BLaER1 treated with 17β-estradiol and CSF1 and Interleukin-3, amounts not matched to agents 10 nM and 100 nM (cell line): ENCODE measurements at regions not wholly inside any gene's neighbourhood (a gene's known extent, or its start where the extent isn't known, plus 50 kb on each side); places are given as distances from the start of the nearest gene placed in this dataset.

Source experiments
- H3K27ac ChIP-seq, 11 experiments: shearing (Covaris generic); formaldehyde crosslinking; 2 replicates each; pipeline ENCODE4 v1.8.1; 2022
- H3K27me3 ChIP-seq, 11 experiments: shearing (Covaris generic); formaldehyde crosslinking; 2 replicates each; pipeline ENCODE4 v1.8.1; 2022
- H3K36me3 ChIP-seq, 11 experiments: shearing (Covaris generic); formaldehyde crosslinking; 2 replicates each; pipeline ENCODE4 v1.8.1; 2022
- H3K4me1 ChIP-seq, 10 experiments: shearing (Covaris generic); formaldehyde crosslinking; 2 replicates each; pipeline ENCODE4 v1.8.1; 2022
- H3K4me2 ChIP-seq, 11 experiments: shearing (Covaris generic); formaldehyde crosslinking; 2 replicates each; pipeline ENCODE4 v1.8.1; 2022
- H3K4me3 ChIP-seq, 10 experiments: shearing (Covaris generic); formaldehyde crosslinking; 2 replicates each; pipeline ENCODE4 v1.8.1; 2022
- H3K9ac ChIP-seq, 11 experiments: shearing (Covaris generic); formaldehyde crosslinking; 2 replicates each; pipeline ENCODE4 v1.8.1; 2022
- H3K9me3 ChIP-seq, 11 experiments: shearing (Covaris generic); formaldehyde crosslinking; replicated peaks in 1 of 11; 2 replicates each; pipeline ENCODE4 v1.8.1; 2022
- H4K20me1 ChIP-seq, 11 experiments: shearing (Covaris generic); formaldehyde crosslinking; 2 replicates each; pipeline ENCODE4 v1.8.1; 2022
- Cebpa-rat ChIP-seq, 11 experiments: shearing (Covaris generic); IDR thresholded peaks; 2 replicates each; pipeline ENCODE4 v1.8.1; 2022

DNA sequence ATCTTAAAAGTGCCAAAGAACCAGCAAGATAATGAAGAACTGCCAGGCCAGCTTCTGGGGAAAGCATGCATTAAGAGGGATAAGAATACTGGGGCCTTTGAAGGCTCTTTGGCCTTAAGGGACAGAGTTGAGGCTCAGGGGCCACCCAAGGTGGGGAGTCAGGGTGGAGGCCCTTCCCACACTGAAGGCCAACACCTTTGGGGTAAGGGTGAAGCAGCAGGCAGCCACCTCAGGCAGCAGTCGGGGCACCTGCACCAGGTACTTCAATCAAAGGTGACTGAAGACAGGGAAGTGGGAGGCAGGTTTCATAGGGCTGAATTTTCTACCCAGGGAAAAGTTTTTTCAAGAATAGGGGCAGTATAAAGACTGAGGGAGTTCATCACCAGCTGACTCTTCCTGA lies 87.7 kb upstream of the KLF13 start:
- peak overlapping the region; percentile 34 to 89 (median 63) for H3K4me2 ChIP-seq

DNA sequence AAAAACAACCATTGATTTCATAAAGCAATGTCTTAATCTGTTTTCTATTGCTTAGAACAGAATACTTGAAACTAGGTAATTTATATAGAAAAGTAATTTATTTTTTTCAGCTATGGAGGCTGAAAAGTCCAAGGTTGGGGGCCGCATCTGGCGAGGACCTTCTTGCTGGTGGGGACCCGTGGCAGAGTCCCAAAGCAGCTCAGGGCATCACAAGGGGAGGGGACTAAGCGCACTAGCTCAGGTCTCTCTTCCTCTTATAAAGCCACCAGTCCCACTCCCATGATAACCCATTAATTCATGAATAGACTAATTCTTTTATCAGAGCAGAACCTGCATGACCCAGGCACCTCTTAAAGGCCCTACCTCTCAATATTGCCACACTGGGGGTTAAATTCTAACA lies 87.2 kb upstream of the KLF13 start:
- Histone ChIP-seq H3K9ac (no peak overlapping the region), H3K4me2 (peak overlapping the region; percentile 34 to 89 (median 63)), H3K4me3 (no peak overlapping the region), H4K20me1 (no peaks in the 10 kb centered on the region), H3K36me3 (no peaks in the 10 kb centered on the region), H3K27me3 (no peaks in the 10 kb centered on the region), H3K4me1 (peaks cover 42 to 54% (median 48%) of the 10 kb centered on the region in 10 experiments), H3K9me3 (peaks cover 0 to 24% (median 16%) of the 10 kb centered on the region in 11 experiments; a peak in 14 of 22 replicates), H3K27ac (peak overlapping the region in 7 of 11 experiments; percentile 1 to 49 (median 21); a peak in 6 of 22 replicates)
- TF ChIP-seq Cebpa-rat (IDR thresholded peaks at IDR 0.05) = no peak

More for the DNA sequence above, 87.7 kb upstream of the KLF13 start:
- Histone ChIP-seq H3K4me3 (no peak overlapping the region), H3K27me3 (no peaks in the 10 kb centered on the region), H4K20me1 (no peaks in the 10 kb centered on the region), H3K27ac (peak overlapping the region in 7 of 11 experiments; percentile 8 to 49 (median 38); a peak in 10 of 22 replicates), H3K9me3 (peaks cover 0 to 24% (median 16%) of the 10 kb centered on the region in 11 experiments; a peak in 14 of 22 replicates), H3K9ac (no peak overlapping the region), H3K36me3 (no peaks in the 10 kb centered on the region), H3K4me1 (peaks cover 47 to 59% (median 53%) of the 10 kb centered on the region in 10 experiments)
- TF ChIP-seq Cebpa-rat (IDR thresholded peaks at IDR 0.05) = no peak

DNA sequence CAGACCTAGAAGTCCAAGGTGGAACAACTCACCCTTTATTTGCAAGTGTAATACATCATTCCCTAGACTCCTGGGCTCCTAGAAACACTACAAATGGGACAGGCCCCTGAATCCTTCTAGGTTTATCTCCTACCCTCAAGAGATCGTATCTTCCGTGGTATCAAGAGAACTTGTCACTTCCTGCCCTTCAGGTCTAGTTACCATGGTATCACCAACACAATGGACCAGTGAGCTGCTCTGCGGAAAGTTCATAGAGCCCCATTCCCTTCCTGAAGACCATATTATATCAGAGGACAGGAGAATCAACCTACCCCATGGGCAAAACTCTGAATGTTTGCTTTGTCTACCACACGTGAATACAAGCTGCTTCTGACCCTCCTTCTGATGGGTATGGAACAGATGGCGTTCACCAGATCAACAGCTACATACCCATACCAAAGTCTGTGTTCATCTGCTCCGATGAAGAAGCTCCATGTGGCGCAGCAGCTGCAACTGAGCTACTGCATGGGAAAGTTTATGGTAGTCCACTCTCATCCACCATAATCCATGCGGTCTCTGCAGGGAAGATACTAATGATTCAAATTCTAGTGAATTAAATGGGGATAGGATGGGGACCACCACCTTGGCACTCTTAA lies 84.6 kb upstream of the KLF13 start:
- H3K4me1 ChIP-seq = peaks cover 16 to 28% (median 22%) of the 10 kb centered on the region in 10 experiments
- no peaks in the 10 kb centered on the region for H3K36me3 ChIP-seq
- H3K4me2 ChIP-seq = no peak overlapping the region
- peaks cover 0 to 24% (median 16%) of the 10 kb centered on the region in 11 experiments; a peak in 14 of 22 replicates for H3K9me3 ChIP-seq
- no peak overlapping the region for H3K4me3 ChIP-seq
- no peaks in the 10 kb centered on the region for H4K20me1 ChIP-seq
- no peak overlapping the region for H3K27ac ChIP-seq
- no peaks in the 10 kb centered on the region for H3K27me3 ChIP-seq
- no peak for TF ChIP-seq Cebpa-rat (IDR thresholded peaks at IDR 0.05)
- H3K9ac ChIP-seq = no peak overlapping the region

DNA sequence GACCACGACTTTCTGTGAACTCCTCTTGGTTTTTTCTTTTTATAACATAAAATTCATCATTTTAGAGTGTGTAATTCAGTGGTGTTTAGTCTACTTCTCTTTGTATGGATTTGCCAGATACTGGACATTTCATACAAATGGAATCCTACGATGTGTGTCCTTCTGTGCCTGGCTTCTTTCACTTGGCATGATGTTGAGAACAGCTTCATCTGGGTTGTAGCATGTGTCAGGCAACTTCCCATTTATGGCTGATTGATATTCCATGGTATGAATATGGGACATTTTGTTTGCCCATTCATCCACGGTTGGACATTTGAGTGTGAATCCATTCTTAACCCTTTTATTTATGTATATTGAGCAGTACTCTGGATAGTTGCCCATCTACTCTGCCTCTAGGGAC lies 82.7 kb upstream of the KLF13 start:
- Histone ChIP-seq H3K4me2 (no peak overlapping the region), H3K27ac (no peak overlapping the region), H3K4me1 (peaks cover 7 to 9% (median 9%) of the 10 kb centered on the region in 10 experiments), H3K4me3 (no peak overlapping the region), H3K27me3 (no peaks in the 10 kb centered on the region), H3K9ac (no peak overlapping the region), H3K9me3 (peaks cover 0 to 24% (median 16%) of the 10 kb centered on the region in 11 experiments; a peak in 14 of 22 replicates), H3K36me3 (no peaks in the 10 kb centered on the region), H4K20me1 (no peaks in the 10 kb centered on the region)
- no peak for TF ChIP-seq Cebpa-rat (IDR thresholded peaks at IDR 0.05)

DNA sequence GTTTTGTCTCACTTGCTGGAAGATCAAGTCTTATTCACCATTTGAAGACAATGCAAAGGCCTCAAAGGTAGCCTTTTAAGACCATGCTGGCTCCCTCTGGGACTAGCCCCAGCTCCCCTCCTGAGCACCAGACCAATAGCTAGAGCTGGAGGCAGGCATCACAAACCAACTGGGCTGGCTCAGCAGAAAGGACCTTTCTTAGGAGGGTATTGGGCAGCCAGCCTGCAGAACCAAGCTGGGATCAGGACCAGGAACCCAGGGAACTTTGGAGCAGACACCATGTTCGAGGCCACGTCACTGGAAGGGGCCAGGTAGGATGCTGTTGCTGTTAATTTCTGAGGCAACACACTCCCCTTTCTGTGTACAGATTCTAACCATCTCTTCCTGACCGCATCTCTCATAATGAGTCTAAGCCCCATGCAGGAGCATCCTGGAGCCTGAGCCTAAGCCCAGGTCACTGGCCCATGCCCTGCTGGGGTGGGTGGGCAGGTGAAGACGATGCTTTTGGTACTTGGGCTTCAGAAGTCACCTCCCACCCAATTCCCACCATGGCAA lies 81.4 kb upstream of the KLF13 start:
- H3K27ac ChIP-seq = no peak overlapping the region
- H3K27me3 ChIP-seq = no peaks in the 10 kb centered on the region
- peaks cover 0 to 24% (median 16%) of the 10 kb centered on the region in 11 experiments; a peak in 14 of 22 replicates for H3K9me3 ChIP-seq

DNA sequence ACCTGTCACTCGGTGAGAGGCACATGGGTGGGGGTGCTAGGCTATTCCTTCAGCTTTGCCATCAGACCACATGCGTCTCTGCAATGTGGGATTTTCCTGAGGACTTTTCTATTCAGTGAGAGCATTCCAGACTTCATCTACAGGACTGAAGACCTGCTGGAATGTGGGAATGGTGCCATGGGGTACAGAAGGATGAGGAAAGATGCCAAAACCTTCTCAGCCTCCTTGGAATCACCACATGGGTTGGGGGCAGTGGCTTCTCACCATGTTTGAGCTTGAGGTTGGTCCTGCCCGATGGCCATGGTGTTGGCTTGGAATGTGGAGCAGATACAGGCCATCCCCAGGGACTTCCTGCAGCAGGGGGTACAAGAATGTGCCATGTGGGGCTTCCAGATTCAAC lies 80.9 kb upstream of the KLF13 start:
- H3K4me3 ChIP-seq = no peak overlapping the region
- H3K27ac ChIP-seq = no peak overlapping the region
- H3K4me2 ChIP-seq = no peak overlapping the region
- no peak overlapping the region for H3K9ac ChIP-seq
- no peaks in the 10 kb centered on the region; a peak in 2 of 20 replicates for H3K4me1 ChIP-seq
- no peaks in the 10 kb centered on the region for H3K36me3 ChIP-seq
- peaks cover 0 to 24% (median 16%) of the 10 kb centered on the region in 11 experiments; a peak in 14 of 22 replicates for H3K9me3 ChIP-seq
- no peak for TF ChIP-seq Cebpa-rat (IDR thresholded peaks at IDR 0.05)
- H3K27me3 ChIP-seq = no peaks in the 10 kb centered on the region
- H4K20me1 ChIP-seq = no peaks in the 10 kb centered on the region

More for the DNA sequence above, 81.4 kb upstream of the KLF13 start:
- H4K20me1 ChIP-seq = no peaks in the 10 kb centered on the region
- H3K4me2 ChIP-seq = no peak overlapping the region; a peak in 1 of 22 replicates
- no peak for TF ChIP-seq Cebpa-rat (IDR thresholded peaks at IDR 0.05)
- no peaks in the 10 kb centered on the region; a peak in 2 of 20 replicates for H3K4me1 ChIP-seq
- H3K4me3 ChIP-seq = no peak overlapping the region
- no peak overlapping the region for H3K9ac ChIP-seq
- no peaks in the 10 kb centered on the region for H3K36me3 ChIP-seq

DNA sequence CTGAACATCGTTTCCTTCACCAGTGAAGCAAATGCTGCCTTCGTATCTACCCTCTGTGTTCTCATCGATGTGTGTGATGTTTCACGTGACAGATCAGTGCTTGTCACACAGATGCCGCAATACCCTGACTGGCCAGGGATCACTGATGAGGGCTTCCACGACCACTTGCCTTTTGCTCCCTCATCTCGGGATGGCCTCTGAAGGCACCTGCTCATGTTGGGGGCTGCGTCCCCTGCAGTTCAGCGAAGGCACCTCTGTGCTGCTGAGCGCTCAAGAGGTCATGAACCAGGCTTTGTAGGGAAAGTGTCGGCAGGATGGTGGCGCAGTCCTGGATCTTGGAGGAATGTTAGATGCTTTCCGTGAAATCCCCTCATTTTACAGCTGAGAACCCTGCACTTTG lies 79.2 kb upstream of the KLF13 start:
- Histone ChIP-seq H3K36me3 (no peaks in the 10 kb centered on the region), H3K27me3 (no peaks in the 10 kb centered on the region), H4K20me1 (no peaks in the 10 kb centered on the region), H3K4me3 (no peak overlapping the region), H3K4me2 (no peak overlapping the region), H3K27ac (no peak overlapping the region), H3K4me1 (no peaks in the 10 kb centered on the region; a peak in 2 of 20 replicates), H3K9me3 (peaks cover 0 to 13% (median 5%) of the 10 kb centered on the region in 11 experiments; a peak in 6 of 22 replicates), H3K9ac (no peak overlapping the region)
- TF ChIP-seq Cebpa-rat (IDR thresholded peaks at IDR 0.05) = no peak

DNA sequence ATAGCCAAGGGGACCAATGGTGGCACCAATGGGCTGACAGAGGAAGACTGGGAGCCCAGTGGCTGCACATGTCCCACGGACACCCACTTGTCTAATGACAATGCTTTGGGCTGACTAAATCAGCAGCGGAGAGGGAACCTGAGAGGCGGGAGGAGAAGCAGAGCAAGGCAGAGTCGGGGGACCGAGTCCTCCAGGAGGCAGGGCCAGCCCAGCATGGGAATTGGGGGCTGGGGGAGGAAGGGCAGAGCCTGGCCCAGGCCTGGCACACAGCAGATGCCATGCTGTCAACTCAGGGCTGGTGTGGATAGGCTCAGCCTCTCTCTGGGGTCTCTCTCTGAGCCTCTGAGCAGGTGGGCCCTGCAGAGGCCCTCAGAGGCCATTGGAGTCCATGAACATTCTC lies 78.4 kb upstream of the KLF13 start:
- H3K27ac ChIP-seq = 0 out of 22 replicates have a peak overlapping the region, but pooled peaks of 1 of the 11 experiments have one; percentile 27
- H3K4me3 ChIP-seq = no peak overlapping the region
- no peak for TF ChIP-seq Cebpa-rat (IDR thresholded peaks at IDR 0.05)
- no peaks in the 10 kb centered on the region for H3K36me3 ChIP-seq
- H3K4me1 ChIP-seq = no peaks in the 10 kb centered on the region; a peak in 2 of 20 replicates
- H3K9ac ChIP-seq = no peak overlapping the region
- no peaks in the 10 kb centered on the region for H4K20me1 ChIP-seq
- no peaks in the 10 kb centered on the region for H3K27me3 ChIP-seq
- no peak overlapping the region; a peak in 1 of 22 replicates for H3K4me2 ChIP-seq
- H3K9me3 ChIP-seq = peaks cover 0 to 10% (median under 1%) of the 10 kb centered on the region in 11 experiments; a peak in 4 of 22 replicates

DNA sequence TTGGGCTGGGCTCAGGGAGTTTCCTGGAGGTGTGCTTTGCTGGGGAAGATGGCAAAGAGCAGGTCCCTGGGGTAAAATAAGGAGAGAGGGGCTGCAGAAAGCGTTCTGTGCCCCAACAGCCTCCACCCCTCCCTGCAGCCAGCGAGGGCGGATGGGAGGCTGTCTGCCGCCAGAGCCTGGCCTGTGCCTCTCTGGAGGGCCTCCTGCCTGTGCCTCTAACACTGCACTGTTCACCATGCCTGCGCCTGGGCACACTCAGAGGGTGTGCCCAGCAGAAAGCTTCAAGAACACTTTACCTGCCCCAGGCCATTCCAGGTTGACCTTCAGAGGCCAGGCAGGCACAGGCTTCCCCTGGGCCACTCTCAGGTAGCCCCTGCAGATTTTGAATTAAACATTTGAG lies 77.7 kb upstream of the KLF13 start:
- Histone ChIP-seq H3K27ac (no peak overlapping the region), H3K36me3 (no peaks in the 10 kb centered on the region), H3K4me1 (peaks cover 0 to under 1% (median 0%) of the 10 kb centered on the region in 10 experiments; a peak in 6 of 20 replicates), H3K4me2 (no peak overlapping the region), H4K20me1 (no peaks in the 10 kb centered on the region), H3K9ac (no peak overlapping the region), H3K4me3 (no peak overlapping the region), H3K27me3 (no peaks in the 10 kb centered on the region), H3K9me3 (0 out of 22 replicates have a peak, but pooled peaks cover 0 to 7% (median 0%) of the 10 kb centered on the region in 11 experiments)
- no peak for TF ChIP-seq Cebpa-rat (IDR thresholded peaks at IDR 0.05)
